ENCODE measurements at regions not wholly inside any gene's neighbourhood (a gene's known extent, or its start where the extent isn't known, plus 50 kb on each side); places are given as distances from the start of the nearest gene placed in this dataset.

DNA sequence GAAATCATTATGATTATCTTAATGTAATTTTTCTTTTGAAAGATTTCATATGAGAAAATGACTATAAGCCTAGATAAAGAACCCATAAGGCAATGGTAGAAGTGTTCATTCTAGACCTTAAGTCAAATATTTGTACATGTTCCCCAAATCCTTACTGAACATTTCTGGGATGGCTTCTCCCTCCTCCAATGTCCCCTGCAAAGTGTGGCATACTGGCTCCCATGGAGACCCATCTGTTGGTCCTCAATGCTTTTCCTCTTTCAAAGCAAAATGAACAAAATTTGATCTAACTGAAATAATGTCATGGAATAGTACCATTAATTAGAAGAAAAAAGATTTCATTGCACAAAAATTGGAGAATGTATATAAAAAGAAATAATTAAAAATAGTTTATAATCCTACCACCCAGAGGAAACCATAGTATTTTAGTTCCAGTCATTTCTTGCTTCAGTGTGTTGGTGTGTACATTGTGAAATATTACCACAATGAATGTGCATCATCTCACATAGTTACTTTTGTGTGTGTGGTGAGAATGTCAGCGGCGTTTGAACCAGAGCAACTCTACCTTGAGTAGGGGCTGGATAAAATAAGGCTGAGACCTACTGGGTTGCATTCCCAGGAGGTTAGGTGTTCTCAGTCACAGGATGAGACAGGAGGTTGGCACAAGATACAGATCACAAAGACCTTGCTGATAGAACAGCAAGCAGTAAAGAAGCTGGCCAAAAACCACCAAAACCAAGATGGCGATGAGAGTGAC is 181.3 kb downstream of the UXS1 start:
- Histone ChIP-seq H3K27me3 (no peaks in the 10 kb centered on the region), H3K27ac (no peak overlapping the region), H3K9me3 (no peaks in the 10 kb centered on the region), H3K4me1 (no peaks in the 10 kb centered on the region), H3K36me3 (no peaks in the 10 kb centered on the region), H3K4me3 (no peak overlapping the region)
- intact Hi-C loops (cut with DNase I) = no loop called here
- ATAC-seq (no peak), DNase-seq (no peak)
- no peak for TF ChIP-seq CTCF (IDR thresholded peaks at IDR 0.05)

- ATAC-seq = no peak
- H3K4me3 ChIP-seq = no peak overlapping the region
- no peaks in the 10 kb centered on the region for H3K36me3 ChIP-seq
- no peak for TF ChIP-seq CTCF (IDR thresholded peaks at IDR 0.05)
- H3K27me3 ChIP-seq = no peaks in the 10 kb centered on the region
- H3K27ac ChIP-seq = no peak overlapping the region
- H3K9me3 ChIP-seq = no peaks in the 10 kb centered on the region
- intact Hi-C loops (cut with DNase I) = no loop called here
- DNase-seq = no peak
- H3K4me1 ChIP-seq = no peaks in the 10 kb centered on the region
Observed at GRCh38 chr2:106012001-106012590, 182.0 kb downstream of the UXS1 start.

GRCh38 chr2:106011380-106011779 is 182.7 kb downstream of the UXS1 start:
- ATAC-seq (no peak), DNase-seq (no peak)
- Histone ChIP-seq H3K27me3 (no peaks in the 10 kb centered on the region), H3K36me3 (no peaks in the 10 kb centered on the region), H3K4me3 (no peak overlapping the region), H3K27ac (no peak overlapping the region), H3K9me3 (no peaks in the 10 kb centered on the region), H3K4me1 (no peaks in the 10 kb centered on the region)
- TF ChIP-seq CTCF (IDR thresholded peaks at IDR 0.05) = no peak
- intact Hi-C loops (cut with DNase I) = no loop called here

DNA sequence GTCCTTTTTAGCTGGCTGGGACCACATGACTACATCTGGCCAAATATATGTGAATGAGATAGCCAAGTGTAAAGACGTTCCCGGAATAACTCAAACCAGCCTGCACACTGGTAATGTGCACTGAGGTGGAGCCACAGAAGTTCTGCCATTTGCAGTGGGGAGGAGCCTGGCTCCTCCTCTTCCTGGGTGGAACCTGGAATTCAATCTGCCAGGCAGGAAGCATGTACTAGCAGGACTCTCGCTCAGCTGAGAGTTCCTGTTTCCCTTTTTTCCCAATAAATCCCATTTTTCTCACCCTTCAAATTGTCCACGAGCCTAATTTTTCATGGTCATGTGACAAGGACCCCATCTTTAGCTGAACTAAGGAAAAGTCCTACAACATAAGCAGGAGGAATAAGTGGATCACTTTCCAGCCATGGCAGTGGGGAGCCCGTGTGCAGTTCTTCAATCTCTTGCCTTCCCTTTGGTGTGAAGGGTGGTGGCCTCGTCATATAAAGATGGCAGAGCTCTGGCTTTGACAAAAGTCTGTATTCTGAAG is 183.2 kb downstream of the UXS1 start:
- Histone ChIP-seq H3K9me3 (no peaks in the 10 kb centered on the region), H3K27me3 (no peaks in the 10 kb centered on the region), H3K36me3 (no peaks in the 10 kb centered on the region), H3K27ac (no peak overlapping the region), H3K4me3 (no peak overlapping the region), H3K4me1 (no peaks in the 10 kb centered on the region)
- no peak for TF ChIP-seq CTCF (IDR thresholded peaks at IDR 0.05)
- DNase-seq (no peak), ATAC-seq (no peak)
- intact Hi-C loops (cut with DNase I) = no loop called here

GRCh38 chr2:106009096-106009495 is 185.0 kb downstream of the UXS1 start:
- Histone ChIP-seq H3K27ac (no peak overlapping the region), H3K27me3 (no peaks in the 10 kb centered on the region), H3K4me3 (no peak overlapping the region), H3K4me1 (no peaks in the 10 kb centered on the region), H3K9me3 (peaks cover 10% of the 10 kb centered on the region), H3K36me3 (no peaks in the 10 kb centered on the region)
- no peak for TF ChIP-seq CTCF (IDR thresholded peaks at IDR 0.05)
- DNase-seq (no peak), ATAC-seq (no peak)
- intact Hi-C loops (cut with DNase I) = no loop called here
